ENCODE measurements at regions not wholly inside any gene's neighbourhood (a gene's known extent, or its start where the extent isn't known, plus 50 kb on each side); places are given as distances from the start of the nearest gene placed in this dataset.

DNA sequence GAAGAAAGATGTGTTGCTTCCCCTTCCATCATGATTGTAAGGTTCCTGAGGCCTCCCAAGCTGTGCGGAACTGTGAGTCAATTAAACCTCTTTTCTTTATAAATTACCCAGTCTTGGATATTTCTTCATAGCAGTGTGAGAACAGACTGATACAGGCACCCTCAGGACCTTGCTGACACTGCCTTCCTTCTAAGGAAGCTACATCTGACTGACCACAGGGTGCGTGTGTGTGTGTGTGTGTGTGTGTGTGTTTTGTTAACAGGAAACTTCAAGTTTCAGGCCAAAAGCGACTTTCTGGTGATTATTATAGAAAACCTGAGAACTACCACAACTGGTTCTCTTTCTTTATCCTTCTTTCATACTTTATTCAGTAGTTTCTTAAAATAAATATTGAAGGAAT lies 149.0 kb downstream of the CAPZA3 start:
- Histone ChIP-seq H4K20me1 (ENCODE audit: control insufficient read depth, insufficient read depth, low read length, poor library complexity, severe bottlenecking) (no peaks in the 10 kb centered on the region), H3K9ac (ENCODE audit: low read length) (no peak overlapping the region), H3K4me1 (ENCODE audit: control insufficient read depth in 2 of 2, insufficient read depth in 2 of 2, low read length in 2 of 2) (no peaks in the 10 kb centered on the region), H3K4me2 (replicated peaks; ENCODE audit: low read depth, low read length, poor library complexity, severe bottlenecking) (no peak overlapping the region), H2AFZ (ENCODE audit: insufficient read depth, low read depth, low read length, poor library complexity, severe bottlenecking) (no peak overlapping the region), H3K36me3 (replicated peaks in 1 of 2; ENCODE audit: control extremely low read depth in 1 of 2, control insufficient read depth in 1 of 2, extremely low read depth in 1 of 2, insufficient read depth in 2 of 2, low read length in 1 of 2) (no peaks in the 10 kb centered on the region), H3K79me2 (ENCODE audit: control insufficient read depth, insufficient read depth, low read length) (no peaks in the 10 kb centered on the region), H3K9me3 (ENCODE audit: control extremely low read depth in 1 of 3, control insufficient read depth in 2 of 3, insufficient read depth in 1 of 3, low read length in 2 of 3) (no peaks in the 10 kb centered on the region), H3K4me3 (ENCODE audit: control extremely low read depth in 1 of 5, extremely low read depth in 1 of 5, insufficient read depth in 1 of 5, low read depth in 2 of 5, low read length in 4 of 5) (no peak overlapping the region), H3K27me3 (replicated peaks in 1 of 4; ENCODE audit: control extremely low read depth in 1 of 4, control insufficient read depth in 3 of 4, insufficient read depth in 4 of 4, low read length in 3 of 4) (no peaks in the 10 kb centered on the region), H3K27ac (ENCODE audit: low read length in 2 of 2) (no peak overlapping the region)
- intact Hi-C loops (cut with micrococcal nuclease), result no loop called here
- Mint-ChIP-seq H3K9me3 (ENCODE audit: insufficient read depth) (no peaks in the 10 kb centered on the region), H3K27ac (no peak overlapping the region), H3K4me1 (no peaks in the 10 kb centered on the region), H3K4me3 (no peak overlapping the region), H3K27me3 (no peaks in the 10 kb centered on the region)
- ATAC-seq (ENCODE audit: low read depth) (no peak), DNase-seq (no peak)
- no CpG with 5 or more reads among the region's 3 CpGs for WGBS (ENCODE audit: insufficient coverage)
- ChIA-PET CTCF (no interaction called here), POLR2A (no interaction called here)
- TF ChIP-seq, protein P1, sequence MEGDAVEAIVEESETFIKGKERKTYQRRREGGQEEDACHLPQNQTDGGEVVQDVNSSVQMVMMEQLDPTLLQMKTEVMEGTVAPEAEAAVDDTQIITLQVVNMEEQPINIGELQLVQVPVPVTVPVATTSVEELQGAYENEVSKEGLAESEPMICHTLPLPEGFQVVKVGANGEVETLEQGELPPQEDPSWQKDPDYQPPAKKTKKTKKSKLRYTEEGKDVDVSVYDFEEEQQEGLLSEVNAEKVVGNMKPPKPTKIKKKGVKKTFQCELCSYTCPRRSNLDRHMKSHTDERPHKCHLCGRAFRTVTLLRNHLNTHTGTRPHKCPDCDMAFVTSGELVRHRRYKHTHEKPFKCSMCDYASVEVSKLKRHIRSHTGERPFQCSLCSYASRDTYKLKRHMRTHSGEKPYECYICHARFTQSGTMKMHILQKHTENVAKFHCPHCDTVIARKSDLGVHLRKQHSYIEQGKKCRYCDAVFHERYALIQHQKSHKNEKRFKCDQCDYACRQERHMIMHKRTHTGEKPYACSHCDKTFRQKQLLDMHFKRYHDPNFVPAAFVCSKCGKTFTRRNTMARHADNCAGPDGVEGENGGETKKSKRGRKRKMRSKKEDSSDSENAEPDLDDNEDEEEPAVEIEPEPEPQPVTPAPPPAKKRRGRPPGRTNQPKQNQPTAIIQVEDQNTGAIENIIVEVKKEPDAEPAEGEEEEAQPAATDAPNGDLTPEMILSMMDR (IDR thresholded peaks at IDR 0.05), result no peak
- no peak for TF ChIP-seq EZH2 (IDR thresholded peaks at IDR 0.05; ENCODE audit: borderline replicate concordance, insufficient read depth, low read depth, low read length, poor library complexity, severe bottlenecking)

GRCh38 chr12:18887368-18887767 lies 149.4 kb downstream of the CAPZA3 start:
- ChIA-PET CTCF (no interaction called here), POLR2A (no interaction called here)
- Histone ChIP-seq H3K9ac (ENCODE audit: low read length) (no peak overlapping the region), H3K4me1 (ENCODE audit: control insufficient read depth in 2 of 2, insufficient read depth in 2 of 2, low read length in 2 of 2) (no peaks in the 10 kb centered on the region), H3K27ac (ENCODE audit: low read length in 2 of 2) (no peak overlapping the region), H3K4me3 (ENCODE audit: control extremely low read depth in 1 of 5, extremely low read depth in 1 of 5, insufficient read depth in 1 of 5, low read depth in 2 of 5, low read length in 4 of 5) (no peak overlapping the region), H3K36me3 (replicated peaks in 1 of 2; ENCODE audit: control extremely low read depth in 1 of 2, control insufficient read depth in 1 of 2, extremely low read depth in 1 of 2, insufficient read depth in 2 of 2, low read length in 1 of 2) (no peaks in the 10 kb centered on the region), H3K9me3 (ENCODE audit: control extremely low read depth in 1 of 3, control insufficient read depth in 2 of 3, insufficient read depth in 1 of 3, low read length in 2 of 3) (no peaks in the 10 kb centered on the region), H3K27me3 (replicated peaks in 1 of 4; ENCODE audit: control extremely low read depth in 1 of 4, control insufficient read depth in 3 of 4, insufficient read depth in 4 of 4, low read length in 3 of 4) (no peaks in the 10 kb centered on the region), H3K79me2 (ENCODE audit: control insufficient read depth, insufficient read depth, low read length) (no peaks in the 10 kb centered on the region), H4K20me1 (ENCODE audit: control insufficient read depth, insufficient read depth, low read length, poor library complexity, severe bottlenecking) (no peaks in the 10 kb centered on the region), H2AFZ (ENCODE audit: insufficient read depth, low read depth, low read length, poor library complexity, severe bottlenecking) (no peak overlapping the region), H3K4me2 (replicated peaks; ENCODE audit: low read depth, low read length, poor library complexity, severe bottlenecking) (no peak overlapping the region)
- 70% methylated on average over 2 of the region's 4 CpGs for WGBS (ENCODE audit: insufficient coverage)
- intact Hi-C loops (cut with micrococcal nuclease), result no loop called here
- Mint-ChIP-seq H3K9me3 (ENCODE audit: insufficient read depth) (no peaks in the 10 kb centered on the region), H3K4me3 (no peak overlapping the region), H3K27ac (no peak overlapping the region), H3K4me1 (no peaks in the 10 kb centered on the region), H3K27me3 (no peaks in the 10 kb centered on the region)
- ATAC-seq (ENCODE audit: low read depth), result no peak
- TF ChIP-seq, protein P1 (IDR thresholded peaks at IDR 0.05), result no peak
- no peak for TF ChIP-seq EZH2 (IDR thresholded peaks at IDR 0.05; ENCODE audit: borderline replicate concordance, insufficient read depth, low read depth, low read length, poor library complexity, severe bottlenecking)
- DNase-seq, result no peak

All from B cell (primary cell).